ENCODE measurements at regions not wholly inside any gene's neighbourhood (a gene's known extent, or its start where the extent isn't known, plus 50 kb on each side); places are given as distances from the start of the nearest gene placed in this dataset.

DNA sequence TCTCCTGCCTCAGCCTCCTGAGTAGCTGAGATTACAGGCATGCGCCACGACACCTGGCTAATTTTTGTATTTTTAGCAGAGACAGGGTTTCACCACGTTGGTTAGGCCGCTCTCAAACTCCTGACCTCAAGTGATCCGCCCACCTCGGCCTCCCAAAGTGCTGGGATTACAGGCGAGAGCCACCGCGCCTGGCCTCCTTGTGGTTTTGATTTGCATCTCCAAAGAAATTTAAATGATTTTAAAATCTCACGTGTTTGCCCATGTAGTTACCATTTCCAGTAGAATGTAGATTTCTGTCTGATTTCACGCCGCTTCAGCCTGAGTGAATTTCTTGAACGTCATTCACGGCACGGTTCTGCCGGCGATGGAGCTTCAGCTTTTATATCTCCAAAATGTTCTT is 55.8 kb downstream of the IGF2 start:
- H3K4me3 ChIP-seq (ENCODE audit: low read depth, low read length), result no peak overlapping the region
- DNase-seq (ENCODE audit: low read depth), result no peak
- TF ChIP-seq, protein P1, sequence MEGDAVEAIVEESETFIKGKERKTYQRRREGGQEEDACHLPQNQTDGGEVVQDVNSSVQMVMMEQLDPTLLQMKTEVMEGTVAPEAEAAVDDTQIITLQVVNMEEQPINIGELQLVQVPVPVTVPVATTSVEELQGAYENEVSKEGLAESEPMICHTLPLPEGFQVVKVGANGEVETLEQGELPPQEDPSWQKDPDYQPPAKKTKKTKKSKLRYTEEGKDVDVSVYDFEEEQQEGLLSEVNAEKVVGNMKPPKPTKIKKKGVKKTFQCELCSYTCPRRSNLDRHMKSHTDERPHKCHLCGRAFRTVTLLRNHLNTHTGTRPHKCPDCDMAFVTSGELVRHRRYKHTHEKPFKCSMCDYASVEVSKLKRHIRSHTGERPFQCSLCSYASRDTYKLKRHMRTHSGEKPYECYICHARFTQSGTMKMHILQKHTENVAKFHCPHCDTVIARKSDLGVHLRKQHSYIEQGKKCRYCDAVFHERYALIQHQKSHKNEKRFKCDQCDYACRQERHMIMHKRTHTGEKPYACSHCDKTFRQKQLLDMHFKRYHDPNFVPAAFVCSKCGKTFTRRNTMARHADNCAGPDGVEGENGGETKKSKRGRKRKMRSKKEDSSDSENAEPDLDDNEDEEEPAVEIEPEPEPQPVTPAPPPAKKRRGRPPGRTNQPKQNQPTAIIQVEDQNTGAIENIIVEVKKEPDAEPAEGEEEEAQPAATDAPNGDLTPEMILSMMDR (IDR thresholded peaks at IDR 0.05; ENCODE audit: insufficient read depth, low read depth, low read length, missing control alignments), result no peak

DNA sequence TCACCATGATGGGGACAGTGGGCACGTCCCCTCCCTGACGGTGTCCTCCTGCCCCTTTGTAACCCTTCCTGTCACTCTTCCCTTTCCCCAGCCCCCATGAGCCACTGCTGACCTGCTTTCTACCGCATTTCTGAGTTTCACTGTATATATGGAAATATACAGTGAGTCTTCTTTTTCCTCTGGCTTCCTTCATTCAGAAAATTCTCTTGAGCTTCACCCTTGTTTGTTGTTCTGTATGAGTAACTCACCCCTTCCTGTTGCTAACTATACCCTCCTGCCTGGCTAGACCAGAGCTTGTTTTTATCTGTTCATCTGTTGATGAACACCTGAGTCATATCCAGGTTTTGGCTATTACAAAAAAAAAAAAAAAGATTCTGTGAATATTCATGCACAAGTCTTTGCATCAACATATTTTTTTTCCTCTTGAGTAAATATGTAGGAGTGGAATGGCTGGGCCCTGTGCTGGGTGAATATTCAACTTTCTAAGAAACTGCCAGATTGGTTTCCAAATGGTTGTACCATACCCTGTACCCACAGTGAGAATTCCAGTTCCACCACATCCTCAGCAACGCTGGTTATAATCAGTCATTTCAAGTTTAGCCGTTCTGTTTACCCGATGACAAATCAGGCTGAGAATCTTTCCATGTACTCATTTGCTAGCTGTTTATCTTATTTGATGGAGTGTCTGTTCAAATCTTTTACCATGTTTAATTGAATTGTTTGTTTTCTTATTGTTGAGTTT is 62.0 kb downstream of the IGF2 start:
- DNase-seq (ENCODE audit: low read depth), result no peak
- TF ChIP-seq, protein P1 (IDR thresholded peaks at IDR 0.05; ENCODE audit: insufficient read depth, low read depth, low read length, missing control alignments), result no peak
- no peak overlapping the region for H3K4me3 ChIP-seq (ENCODE audit: low read depth, low read length)

DNA sequence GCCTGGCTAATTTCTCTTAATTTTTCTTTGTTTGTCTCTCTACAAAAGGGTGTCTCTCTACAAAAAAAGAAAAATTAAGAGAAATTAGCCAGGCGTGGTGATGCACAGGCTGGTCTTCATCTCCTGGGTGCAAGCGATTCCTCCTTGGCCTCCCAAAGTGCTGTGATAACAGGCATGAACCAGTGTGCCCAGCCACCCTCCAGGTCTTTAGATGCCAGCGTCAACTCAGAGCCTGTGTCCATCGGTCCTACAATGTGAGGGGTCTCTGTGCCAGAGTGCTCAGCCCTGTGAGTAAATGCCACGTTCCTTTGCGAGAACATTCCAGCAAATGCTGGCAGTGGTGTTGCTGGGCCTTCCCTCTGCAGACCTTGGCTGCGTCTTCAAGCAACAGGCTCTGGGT is 62.7 kb downstream of the IGF2 start:
- DNase-seq (ENCODE audit: low read depth), result no peak
- TF ChIP-seq, protein P1 (IDR thresholded peaks at IDR 0.05; ENCODE audit: insufficient read depth, low read depth, low read length, missing control alignments), result no peak
- no peak overlapping the region for H3K4me3 ChIP-seq (ENCODE audit: low read depth, low read length)

DNA sequence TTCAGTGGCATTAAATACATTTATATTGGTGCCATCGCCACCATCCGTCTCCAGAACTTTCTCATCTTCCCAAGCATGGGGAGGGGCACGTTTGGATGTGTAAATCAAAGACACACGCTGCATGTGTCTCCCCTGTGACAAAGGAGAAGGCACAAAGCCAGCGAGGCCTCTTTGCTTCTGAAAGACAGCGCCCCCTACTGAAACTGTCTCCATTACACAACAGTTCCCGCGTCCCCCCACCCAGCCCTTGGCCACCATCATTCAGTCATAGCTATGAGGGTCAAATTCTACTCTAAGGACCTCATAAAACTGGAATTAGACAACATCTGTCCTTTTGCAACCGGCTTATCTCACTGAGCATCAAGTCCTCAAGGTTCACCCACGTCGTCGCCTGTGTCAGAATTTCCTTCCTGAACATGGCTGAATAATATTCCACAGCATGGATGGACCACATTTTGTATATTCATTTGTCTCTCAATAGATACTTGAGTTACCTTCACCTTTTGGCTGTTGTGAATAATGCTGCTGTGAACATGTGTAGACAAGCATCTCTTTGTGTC is 64.8 kb downstream of the IGF2 start:
- no peak for DNase-seq (ENCODE audit: low read depth)
- no peak overlapping the region for H3K4me3 ChIP-seq (ENCODE audit: low read depth, low read length)
- TF ChIP-seq, protein P1 (IDR thresholded peaks at IDR 0.05; ENCODE audit: insufficient read depth, low read depth, low read length, missing control alignments), result peak; percentile 19

DNA sequence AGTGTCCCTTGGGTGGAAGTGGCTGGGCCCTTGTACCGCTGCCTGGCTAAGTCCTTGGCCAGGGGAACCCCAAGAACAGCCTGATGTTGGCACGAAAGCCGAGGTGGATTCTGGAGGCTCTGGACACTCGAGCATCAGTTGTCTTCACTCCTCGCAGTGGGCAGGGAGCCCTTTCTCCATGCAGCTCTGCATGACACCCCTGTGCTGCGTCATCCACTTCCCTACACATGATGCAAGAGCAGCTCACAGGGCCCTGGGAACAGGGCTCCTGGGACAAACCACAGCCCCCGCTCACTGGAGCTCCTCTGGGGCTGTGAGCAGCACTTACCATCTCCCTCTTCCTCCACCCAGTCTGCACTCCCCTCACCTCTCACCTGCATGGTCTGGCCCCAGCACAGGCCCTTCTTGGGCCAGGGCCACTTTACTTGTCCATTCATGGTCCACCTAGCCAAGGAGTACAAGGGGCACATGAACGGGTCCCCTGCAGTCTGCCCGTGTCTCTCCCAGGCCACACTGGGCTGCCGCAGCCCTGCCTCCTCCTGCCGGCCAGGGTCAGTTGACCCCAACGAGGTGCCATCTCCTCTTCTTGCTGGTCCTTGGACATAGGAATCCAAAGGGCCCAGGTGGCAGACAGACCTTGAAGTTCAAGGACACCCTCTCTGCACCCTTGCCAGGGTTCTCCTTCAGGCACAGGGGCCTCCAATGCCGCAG is 66.5 kb downstream of the IGF2 start:
- no peak overlapping the region for H3K4me3 ChIP-seq (ENCODE audit: low read depth, low read length)
- DNase-seq (ENCODE audit: low read depth), result no peak
- TF ChIP-seq, protein P1 (IDR thresholded peaks at IDR 0.05; ENCODE audit: insufficient read depth, low read depth, low read length, missing control alignments), result no peak

DNA sequence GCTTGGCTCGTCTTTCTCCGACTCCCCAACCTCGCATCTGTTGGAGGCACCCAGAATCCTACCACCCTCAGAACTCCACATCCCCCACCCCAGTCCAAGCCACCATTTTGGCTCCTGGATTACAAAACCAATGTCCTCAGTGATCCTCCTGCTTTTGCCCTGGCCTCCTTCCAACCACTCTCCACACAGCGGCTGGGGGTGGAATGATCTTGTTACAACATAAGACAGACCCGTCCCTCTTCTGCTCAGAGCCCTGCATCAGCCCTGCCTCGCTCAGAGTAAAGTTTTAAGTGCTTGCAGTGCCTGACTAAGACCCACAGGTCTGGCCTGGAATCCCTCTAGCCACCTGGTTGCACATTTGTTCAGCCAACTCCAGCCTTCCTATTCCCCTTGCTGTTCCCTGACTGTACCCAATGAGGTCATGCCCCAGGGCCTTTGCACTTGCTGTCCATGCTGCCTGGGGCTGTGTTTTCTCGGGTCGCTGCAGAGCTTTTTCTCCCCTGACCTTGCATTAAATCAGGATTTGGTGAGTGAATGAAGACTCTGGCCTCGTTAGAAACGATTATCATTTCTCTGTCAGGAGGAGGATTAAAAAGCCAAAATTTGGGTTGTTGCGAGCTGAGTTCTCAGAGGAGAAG is 67.3 kb downstream of the IGF2 start:
- H3K4me3 ChIP-seq (ENCODE audit: low read depth, low read length), result no peak overlapping the region
- no peak for DNase-seq (ENCODE audit: low read depth)
- TF ChIP-seq, protein P1 (IDR thresholded peaks at IDR 0.05; ENCODE audit: insufficient read depth, low read depth, low read length, missing control alignments), result no peak
